Esophagus muscularis mucosa (tissue), 4 donors: ENCODE measurements at regions not wholly inside any gene's neighbourhood (a gene's known extent, or its start where the extent isn't known, plus 50 kb on each side); places are given as distances from the start of the nearest gene placed in this dataset.
"Not testable (repeated sequence)": the region's sequence is repeated elsewhere in the genome, so short reads cannot be mapped to it uniquely, and the experiment has no call there.

ENCODE experiments used
- DNase-seq: peaks from one replicate; pipeline ENCODE4 v3.0.0-alpha.2; 2017; ENCODE audit errors: extremely low spot score
- H3K27ac ChIP-seq, 4 donors: fragments of 200-600 bp; sonication (generic); replicated peaks in 1 of 4; 1 replicate in 3 of 4; 2 replicates in 1 of 4; pipeline ENCODE4 v1.5.1; 2016 to 2019; ENCODE audit warnings: mild to moderate bottlenecking in 1 of 4
- H3K27me3 ChIP-seq, 4 donors: fragments of 200-600 bp; sonication (generic); one replicate each; pipeline versions ENCODE4 v1.5.1 to v1.6.0; 2016 to 2019
- H3K36me3 ChIP-seq, 4 donors: fragments of 200-600 bp; sonication (generic); one replicate each; pipeline ENCODE4 v1.5.1; 2016 to 2019
- H3K4me1 ChIP-seq, 4 donors: fragments of 200-600 bp; sonication (generic); one replicate each; pipeline ENCODE4 v1.5.1; 2016 to 2019
- H3K4me3 ChIP-seq, 4 donors: fragments of 200-600 bp; sonication (generic); 1 replicate in 2 of 4; 2 replicates in 2 of 4; pipeline ENCODE4 v1.5.1; 2016 to 2019; ENCODE audit warnings: mild to moderate bottlenecking in 4 of 4, moderate library complexity in 1 of 4
- H3K9me3 ChIP-seq, 4 donors: fragments of 200-600 bp; sonication (generic); 1 replicate in 3 of 4; 2 replicates in 1 of 4; pipeline ENCODE4 v1.5.1; 2016 to 2019
- EP300 ChIP-seq: sonication (generic); formaldehyde crosslinking; IDR thresholded peaks from one replicate; pipeline ENCODE4 v1.6.1; 2017; ENCODE audit warnings: antibody characterized with exemption
- POLR2A ChIP-seq: fragments of 450-650 bp; IDR thresholded peaks from one replicate; pipeline ENCODE4 v1.6.1; 2017; ENCODE audit warnings: antibody characterized with exemption, moderate library complexity, mild to moderate bottlenecking, low read depth
- POLR2AphosphoS5 ChIP-seq, 2 donors: sonication (generic); formaldehyde crosslinking; IDR thresholded peaks; one replicate each; pipeline ENCODE4 v1.6.1; 2017; ENCODE audit warnings: antibody characterized with exemption in 2 of 2
- WGBS: methylation state at CpG from one replicate; pipeline ENCODE4 v1.1.5; 2018; 5-methylcytosine and 5-hydroxymethylcytosine counted together
- intact Hi-C: fragments of 100-400 bp; cut with DNase I; formaldehyde crosslinking; loops from one replicate; pipeline ENCODE4 v1.15.1; 2023
- TF ChIP-seq, protein P1 (sequence below), 3 experiments: fragments of 200-600 bp in 2 of 3; fragments of 450-650 bp in 1 of 3; sonication (generic) in 2 of 3; IDR thresholded peaks; one replicate each; pipeline ENCODE4 v1.5.1; 2017 to 2019; ENCODE audit warnings: antibody characterized with exemption in 3 of 3, mild to moderate bottlenecking in 2 of 3, moderate library complexity in 1 of 3

DNA sequence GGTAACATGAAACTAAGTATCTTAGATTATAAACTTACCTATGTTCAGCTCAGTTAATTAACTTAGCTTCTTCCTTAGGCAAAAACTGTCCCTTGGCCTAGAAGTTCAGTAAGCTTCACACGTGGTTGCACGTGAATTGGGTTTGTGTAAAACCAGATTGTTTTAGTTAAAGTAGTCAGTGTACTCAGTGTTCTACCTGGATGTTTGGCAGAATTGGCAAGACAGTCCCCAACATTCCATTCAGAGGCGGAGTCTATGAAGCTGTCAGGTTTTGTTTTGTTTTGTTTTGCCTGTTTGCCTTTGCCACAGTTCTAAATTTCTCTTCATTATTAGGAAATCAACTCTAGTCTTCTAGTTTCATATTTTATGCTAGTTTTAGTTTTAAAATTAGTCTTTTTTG lies 105.3 kb upstream of the ZEB2 start:
- H3K36me3 ChIP-seq: no peaks in the 10 kb centered on the region
- no peaks in the 10 kb centered on the region for H3K4me1 ChIP-seq
- TF ChIP-seq POLR2A: no peak
- TF ChIP-seq EP300: no peak
- TF ChIP-seq, protein P1, sequence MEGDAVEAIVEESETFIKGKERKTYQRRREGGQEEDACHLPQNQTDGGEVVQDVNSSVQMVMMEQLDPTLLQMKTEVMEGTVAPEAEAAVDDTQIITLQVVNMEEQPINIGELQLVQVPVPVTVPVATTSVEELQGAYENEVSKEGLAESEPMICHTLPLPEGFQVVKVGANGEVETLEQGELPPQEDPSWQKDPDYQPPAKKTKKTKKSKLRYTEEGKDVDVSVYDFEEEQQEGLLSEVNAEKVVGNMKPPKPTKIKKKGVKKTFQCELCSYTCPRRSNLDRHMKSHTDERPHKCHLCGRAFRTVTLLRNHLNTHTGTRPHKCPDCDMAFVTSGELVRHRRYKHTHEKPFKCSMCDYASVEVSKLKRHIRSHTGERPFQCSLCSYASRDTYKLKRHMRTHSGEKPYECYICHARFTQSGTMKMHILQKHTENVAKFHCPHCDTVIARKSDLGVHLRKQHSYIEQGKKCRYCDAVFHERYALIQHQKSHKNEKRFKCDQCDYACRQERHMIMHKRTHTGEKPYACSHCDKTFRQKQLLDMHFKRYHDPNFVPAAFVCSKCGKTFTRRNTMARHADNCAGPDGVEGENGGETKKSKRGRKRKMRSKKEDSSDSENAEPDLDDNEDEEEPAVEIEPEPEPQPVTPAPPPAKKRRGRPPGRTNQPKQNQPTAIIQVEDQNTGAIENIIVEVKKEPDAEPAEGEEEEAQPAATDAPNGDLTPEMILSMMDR (IDR thresholded peaks at IDR 0.05): no peak
- TF ChIP-seq POLR2AphosphoS5 (IDR thresholded peaks at IDR 0.05): no peak
- no peak for DNase-seq
- intact Hi-C loops: no loop called here
- no peak overlapping the region for H3K4me3 ChIP-seq
- H3K9me3 ChIP-seq: peaks cover 0 to 9% (median 7%) of the 10 kb centered on the region in 4 donors
- no peak overlapping the region for H3K27ac ChIP-seq
- H3K27me3 ChIP-seq: no peaks in the 10 kb centered on the region
- WGBS: 94% methylated on average over 3 of the region's 3 CpGs

DNA sequence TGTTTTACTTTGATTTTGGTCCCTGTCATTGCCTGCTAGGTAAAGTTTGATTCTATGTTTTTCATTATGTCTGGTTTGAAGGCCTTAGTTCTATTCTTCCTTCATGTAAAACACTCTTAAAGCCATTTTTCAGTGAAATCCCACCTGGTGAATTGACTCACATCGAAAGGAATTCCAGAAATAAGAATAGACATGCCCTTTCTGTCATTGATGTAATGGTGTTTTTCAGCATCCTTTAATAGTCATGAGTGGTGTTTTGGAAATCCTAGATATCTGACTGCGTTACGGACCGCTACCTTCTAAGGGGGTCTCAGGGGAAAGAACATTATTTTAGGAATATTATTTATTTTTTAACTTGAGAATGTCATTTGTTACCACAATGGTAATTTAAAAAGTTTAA lies 104.5 kb upstream of the ZEB2 start:
- TF ChIP-seq, protein P1 (IDR thresholded peaks at IDR 0.05): no peak
- no peak for TF ChIP-seq EP300
- TF ChIP-seq POLR2AphosphoS5 (IDR thresholded peaks at IDR 0.05): no peak
- TF ChIP-seq POLR2A: no peak
- Histone ChIP-seq H3K9me3 (peaks cover 0 to 9% (median 7%) of the 10 kb centered on the region in 4 donors), H3K36me3 (no peaks in the 10 kb centered on the region), H3K4me1 (no peaks in the 10 kb centered on the region), H3K27ac (no peak overlapping the region), H3K27me3 (no peaks in the 10 kb centered on the region), H3K4me3 (no peak overlapping the region)
- 94% methylated on average over 4 of the region's 4 CpGs for WGBS
- no peak for DNase-seq
- intact Hi-C loops: no loop called here

DNA sequence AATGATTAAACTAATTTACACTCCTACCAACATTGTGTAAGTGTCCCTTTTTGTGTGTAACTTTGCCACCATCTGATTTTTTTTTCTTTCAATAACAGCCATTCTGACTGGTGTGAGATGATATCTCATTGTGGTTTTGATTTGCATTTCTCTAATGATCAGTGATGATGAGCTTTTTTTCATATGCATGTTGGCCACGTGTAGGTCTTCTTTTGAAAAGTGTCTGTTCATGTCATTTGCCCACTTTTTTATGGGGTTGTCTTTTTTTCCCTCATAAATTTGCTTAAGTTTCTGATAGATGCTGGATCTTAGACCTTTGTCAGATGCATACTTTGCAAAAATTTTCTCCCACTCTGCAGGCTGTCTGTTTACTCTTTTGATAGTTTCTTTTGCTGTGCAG lies 102.5 kb upstream of the ZEB2 start:
- H3K4me1 ChIP-seq, intact Hi-C loops, H3K4me3 ChIP-seq, H3K36me3 ChIP-seq, H3K9me3 ChIP-seq, DNase-seq, H3K27ac ChIP-seq, H3K27me3 ChIP-seq: not testable (repeated sequence)
- WGBS: 81% methylated on average over 1 of the region's 1 CpG

- TF ChIP-seq, protein P1 (IDR thresholded peaks at IDR 0.05): no peak
- no peak for TF ChIP-seq POLR2A
- no peak for TF ChIP-seq EP300
- TF ChIP-seq POLR2AphosphoS5 (IDR thresholded peaks at IDR 0.05): no peak
- Histone ChIP-seq H3K27ac (no peak overlapping the region), H3K4me3 (no peak overlapping the region), H3K4me1 (no peaks in the 10 kb centered on the region), H3K27me3 (no peaks in the 10 kb centered on the region), H3K9me3 (peaks cover 0 to 9% (median 7%) of the 10 kb centered on the region in 4 donors), H3K36me3 (no peaks in the 10 kb centered on the region)
- DNase-seq: no peak
- WGBS: 94% methylated on average over 3 of the region's 3 CpGs
- intact Hi-C loops: no loop called here
Observed at GRCh38 chr2:144621266-144621665, 101.3 kb upstream of the ZEB2 start.

GRCh38 chr2:144619760-144620159 lies 99.8 kb upstream of the ZEB2 start:
- intact Hi-C loops: no loop called here
- Histone ChIP-seq H3K4me3 (no peak overlapping the region), H3K27ac (no peak overlapping the region), H3K4me1 (no peaks in the 10 kb centered on the region), H3K36me3 (no peaks in the 10 kb centered on the region), H3K27me3 (no peaks in the 10 kb centered on the region), H3K9me3 (peaks cover 0 to 9% (median 7%) of the 10 kb centered on the region in 4 donors)
- no peak for DNase-seq
- no peak for TF ChIP-seq EP300
- TF ChIP-seq, protein P1 (IDR thresholded peaks at IDR 0.05): no peak
- TF ChIP-seq POLR2AphosphoS5 (IDR thresholded peaks at IDR 0.05): no peak
- TF ChIP-seq POLR2A: no peak
- 67% methylated on average over 3 of the region's 3 CpGs for WGBS

DNA sequence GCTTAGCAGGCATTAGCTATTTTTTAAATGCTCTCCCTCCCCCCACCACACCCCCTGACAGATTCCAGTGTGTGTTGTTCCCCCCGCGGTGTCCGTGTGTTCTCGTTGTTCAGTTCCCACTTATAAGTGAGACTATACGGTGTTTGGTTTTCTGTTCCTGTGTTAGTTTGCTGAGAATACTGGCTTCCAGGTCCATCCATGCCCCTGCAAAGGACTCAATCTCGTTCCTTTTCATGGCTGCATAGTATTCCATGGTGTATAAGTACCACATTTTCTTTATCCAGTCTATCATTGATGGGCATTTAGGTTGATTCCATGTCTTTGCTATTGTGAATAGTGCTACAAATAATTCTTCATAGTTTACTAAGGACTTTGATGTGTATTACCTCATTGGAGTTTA lies 97.3 kb upstream of the ZEB2 start:
- H3K36me3 ChIP-seq, H3K4me1 ChIP-seq, H3K9me3 ChIP-seq, intact Hi-C loops, H3K4me3 ChIP-seq, H3K27ac ChIP-seq, DNase-seq, H3K27me3 ChIP-seq: not testable (repeated sequence)
- WGBS: 95% methylated on average over 6 of the region's 6 CpGs
